GM18502 (cell line): ENCODE measurements at regions not wholly inside any gene's neighbourhood (a gene's known extent, or its start where the extent isn't known, plus 50 kb on each side); places are given as distances from the start of the nearest gene placed in this dataset.

Source experiments
- ATAC-seq: cut with Tn5 transposase; IDR thresholded peaks from one replicate; pipeline ENCODE4 v1.9.1; 2021; ENCODE audit warnings: mild to moderate bottlenecking; ENCODE audit not compliant: unreplicated experiment, poor library complexity

GRCh38 chr20:40591536-40591935 is 97.5 kb downstream of the MAFB start:
- no peak for ATAC-seq

GRCh38 chr20:40591119-40591518 is 97.9 kb downstream of the MAFB start:
- no peak for ATAC-seq

- ATAC-seq, result no peak
Observed at GRCh38 chr20:40589581-40589980, 99.5 kb downstream of the MAFB start.

- ATAC-seq, result no peak
Observed at GRCh38 chr20:40588891-40589290, 100.1 kb downstream of the MAFB start.

GRCh38 chr20:40587038-40587437 is 102.0 kb downstream of the MAFB start:
- no peak for ATAC-seq

GRCh38 chr20:40584130-40584809 is 104.8 kb downstream of the MAFB start:
- ATAC-seq, result no peak

- no peak for ATAC-seq
Observed at GRCh38 chr20:40583636-40584035, 105.4 kb downstream of the MAFB start.

GRCh38 chr20:40583205-40583604 is 105.8 kb downstream of the MAFB start:
- no peak for ATAC-seq

- no peak for ATAC-seq
Observed at GRCh38 chr20:40582531-40582930, 106.5 kb downstream of the MAFB start.

GRCh38 chr20:40579701-40580100 is 109.3 kb downstream of the MAFB start:
- no peak for ATAC-seq

- no peak for ATAC-seq
Observed at GRCh38 chr20:40578961-40579360, 110.1 kb downstream of the MAFB start.

- no peak for ATAC-seq
Observed at GRCh38 chr20:40575851-40576250, 113.2 kb downstream of the MAFB start.

GRCh38 chr20:40572251-40572650 is 116.8 kb downstream of the MAFB start:
- ATAC-seq, result no peak

- ATAC-seq, result no peak
Observed at GRCh38 chr20:40571639-40572038, 117.4 kb downstream of the MAFB start.

GRCh38 chr20:40568200-40568599 is 120.8 kb downstream of the MAFB start:
- ATAC-seq, result no peak

- no peak for ATAC-seq
Observed at GRCh38 chr20:40565682-40566040, 123.4 kb downstream of the MAFB start.

- no peak for ATAC-seq
Observed at GRCh38 chr20:40565001-40565681, 123.9 kb downstream of the MAFB start.

GRCh38 chr20:40563296-40563950 is 125.6 kb downstream of the MAFB start:
- no peak for ATAC-seq

- ATAC-seq, result no peak
Observed at GRCh38 chr20:40562031-40562430, 127.0 kb downstream of the MAFB start.

GRCh38 chr20:40561187-40561586 is 127.8 kb downstream of the MAFB start:
- no peak for ATAC-seq

- no peak for ATAC-seq
Observed at GRCh38 chr20:40558212-40558611, 130.8 kb downstream of the MAFB start.

GRCh38 chr20:40551125-40551530 is 137.9 kb downstream of the MAFB start:
- ATAC-seq, result no peak
